Hepatocyte (in vitro differentiated cells): ENCODE measurements at regions not wholly inside any gene's neighbourhood (a gene's known extent, or its start where the extent isn't known, plus 50 kb on each side); places are given as distances from the start of the nearest gene placed in this dataset.

Experiments
- DNase-seq: peaks from one replicate; pipeline ENCODE4 v3.0.0-alpha.2; 2016; ENCODE audit warnings: low spot score
- H2AFZ ChIP-seq: fragments of 200-600 bp; sonication (generic); 2 replicates; pipeline ENCODE4 v1.6.0; 2016; ENCODE audit warnings: antibody characterized with exemption, mild to moderate bottlenecking
- H3K27ac ChIP-seq: fragments of 200-600 bp; sonication (generic); 2 replicates; pipeline ENCODE4 v1.5.1; 2016; ENCODE audit warnings: mild to moderate bottlenecking
- H3K27me3 ChIP-seq: fragments of 200-600 bp; sonication (generic); 2 replicates; pipeline ENCODE4 v1.6.1; 2016
- H3K36me3 ChIP-seq: fragments of 200-600 bp; sonication (generic); replicated peaks from 2 replicates; pipeline ENCODE4 v1.5.1; 2016; ENCODE audit warnings: low read depth; ENCODE audit not compliant: insufficient read depth
- H3K4me1 ChIP-seq: fragments of 200-600 bp; sonication (generic); 2 replicates; pipeline ENCODE4 v1.5.1; 2016; ENCODE audit warnings: mild to moderate bottlenecking, moderate library complexity; ENCODE audit not compliant: insufficient read depth
- H3K4me2 ChIP-seq: fragments of 200-600 bp; sonication (generic); 2 replicates; pipeline ENCODE4 v1.6.0; 2016
- H3K4me3 ChIP-seq: fragments of 200-600 bp; sonication (generic); 2 replicates; pipeline ENCODE4 v1.5.1; 2016; ENCODE audit warnings: mild to moderate bottlenecking
- H3K79me2 ChIP-seq: fragments of 200-600 bp; sonication (generic); 2 replicates; pipeline ENCODE4 v1.6.0; 2017; ENCODE audit warnings: mild to moderate bottlenecking
- H3K9me2 ChIP-seq: fragments of 200-600 bp; sonication (generic); replicated peaks from 2 replicates; pipeline ENCODE4 v1.6.0; 2017; ENCODE audit warnings: mild to moderate bottlenecking; ENCODE audit not compliant: insufficient read depth
- H3K9me3 ChIP-seq: fragments of 200-600 bp; sonication (generic); 2 replicates; pipeline ENCODE4 v1.5.1; 2016; ENCODE audit warnings: low read depth, mild to moderate bottlenecking
- H4K20me1 ChIP-seq: fragments of 200-600 bp; sonication (generic); 2 replicates; pipeline ENCODE4 v1.6.0; 2016; ENCODE audit warnings: mild to moderate bottlenecking; ENCODE audit not compliant: insufficient read depth, poor library complexity, severe bottlenecking
- CTCF ChIP-seq: fragments of 200-600 bp; sonication (generic); IDR thresholded peaks from 2 replicates; pipeline ENCODE4 v1.5.1; 2016; ENCODE audit warnings: antibody characterized with exemption, mild to moderate bottlenecking; ENCODE audit not compliant: poor library complexity
- EZH2 ChIP-seq: fragments of 200-600 bp; sonication (generic); IDR thresholded peaks from 2 replicates; pipeline ENCODE4 v1.6.1; 2016; ENCODE audit warnings: antibody characterized with exemption, mild to moderate bottlenecking, borderline replicate concordance
- EZH2phosphoT487 ChIP-seq: fragments of 200-600 bp; sonication (generic); IDR thresholded peaks from one replicate; pipeline ENCODE4 v1.6.1; 2018; ENCODE audit warnings: antibody characterized with exemption, mild to moderate bottlenecking, low read depth, moderate library complexity; ENCODE audit not compliant: unreplicated experiment, severe bottlenecking
- WGBS: methylation state at CpG from one replicate; pipeline ENCODE4 v1.1.6; 2016; ENCODE audit warnings: low lambda C conversion rate; ENCODE audit errors: missing lambda C conversion rate; 5-methylcytosine and 5-hydroxymethylcytosine counted together

- no peaks in the 10 kb centered on the region for H3K9me3 ChIP-seq
- no peaks in the 10 kb centered on the region for H3K27me3 ChIP-seq
- H3K4me1 ChIP-seq = no peaks in the 10 kb centered on the region
- H3K4me3 ChIP-seq = no peak overlapping the region
- H3K9me2 ChIP-seq = no peaks in the 10 kb centered on the region
- H3K79me2 ChIP-seq = no peaks in the 10 kb centered on the region
- no peaks in the 10 kb centered on the region for H3K36me3 ChIP-seq
- no peak for DNase-seq
- H3K27ac ChIP-seq = no peak overlapping the region
- WGBS = 96% methylated on average over 5 of the region's 5 CpGs
- no peaks in the 10 kb centered on the region for H4K20me1 ChIP-seq
- H2AFZ ChIP-seq = no peak overlapping the region
- no peak overlapping the region for H3K4me2 ChIP-seq
- no peak for TF ChIP-seq EZH2
- TF ChIP-seq EZH2phosphoT487 = no peak
- no peak for TF ChIP-seq CTCF
These were observed 264.3 kb upstream of the POM121L12 start for GRCh38 chr7:52771177-52771576.

- H3K9me2 ChIP-seq = no peaks in the 10 kb centered on the region
- no peak for DNase-seq
- no peaks in the 10 kb centered on the region for H4K20me1 ChIP-seq
These were observed 270.8 kb upstream of the POM121L12 start for GRCh38 chr7:52764492-52765169.

GRCh38 chr7:52758356-52758755 lies 277.1 kb upstream of the POM121L12 start:
- Histone ChIP-seq H4K20me1 (no peaks in the 10 kb centered on the region), H3K9me2 (no peaks in the 10 kb centered on the region), H3K4me3 (no peak overlapping the region), H3K4me2 (no peak overlapping the region), H3K36me3 (no peaks in the 10 kb centered on the region), H2AFZ (no peak overlapping the region), H3K4me1 (no peaks in the 10 kb centered on the region), H3K9me3 (no peaks in the 10 kb centered on the region), H3K27me3 (no peaks in the 10 kb centered on the region), H3K27ac (no peak overlapping the region), H3K79me2 (no peaks in the 10 kb centered on the region)
- 80% methylated on average over 1 of the region's 1 CpG for WGBS
- no peak for DNase-seq
- TF ChIP-seq CTCF (no peak), EZH2 (no peak), EZH2phosphoT487 (no peak)

More at GRCh38 chr7:52764492-52765169, 270.8 kb upstream of the POM121L12 start:
- Histone ChIP-seq H3K4me1 (no peaks in the 10 kb centered on the region), H3K4me3 (no peak overlapping the region), H3K4me2 (no peak overlapping the region), H2AFZ (no peak overlapping the region), H3K27ac (no peak overlapping the region), H3K9me3 (no peaks in the 10 kb centered on the region), H3K79me2 (no peaks in the 10 kb centered on the region), H3K36me3 (no peaks in the 10 kb centered on the region), H3K27me3 (no peaks in the 10 kb centered on the region)
- no peak for TF ChIP-seq EZH2
- no peak for TF ChIP-seq CTCF

- H3K36me3 ChIP-seq = no peaks in the 10 kb centered on the region
- H3K9me3 ChIP-seq = no peaks in the 10 kb centered on the region
- TF ChIP-seq CTCF = no peak
- no peak for TF ChIP-seq EZH2
- no peak for TF ChIP-seq EZH2phosphoT487
These were observed 281.6 kb upstream of the POM121L12 start for GRCh38 chr7:52753855-52754254.

More at GRCh38 chr7:52753855-52754254, 281.6 kb upstream of the POM121L12 start:
- no peak for DNase-seq
- H4K20me1 ChIP-seq = no peaks in the 10 kb centered on the region
- H3K79me2 ChIP-seq = no peaks in the 10 kb centered on the region
- H3K9me2 ChIP-seq = no peaks in the 10 kb centered on the region
- no peak overlapping the region for H3K4me2 ChIP-seq
- H3K27me3 ChIP-seq = no peaks in the 10 kb centered on the region
- WGBS = 94% methylated on average over 12 of the region's 12 CpGs
- H3K4me3 ChIP-seq = no peak overlapping the region
- no peak overlapping the region for H2AFZ ChIP-seq
- no peaks in the 10 kb centered on the region for H3K4me1 ChIP-seq
- no peak overlapping the region for H3K27ac ChIP-seq
